Stimulated activated CD8-positive, alpha-beta memory T cell treated with anti-CD3 and anti-CD28 coated beads, Interleukin-15, amount 100 ng/mL, for 48 hours (primary cell): ENCODE measurements at regions not wholly inside any gene's neighbourhood (a gene's known extent, or its start where the extent isn't known, plus 50 kb on each side); places are given as distances from the start of the nearest gene placed in this dataset.
"Not testable (repeated sequence)": the region's sequence is repeated elsewhere in the genome, so short reads cannot be mapped to it uniquely, and the experiment has no call there.

Source experiments
- DNase-seq, 2 donors: peaks; one replicate each; pipeline ENCODE4 v3.0.0-alpha.2; 2020; ENCODE audit warnings: low read depth in 2 of 2

- DNase-seq: no peak
Observed at GRCh38 chr4:81781799-81782198, 310.1 kb upstream of the RASGEF1B start.

GRCh38 chr4:81777718-81778117 lies 306.0 kb upstream of the RASGEF1B start:
- not testable (repeated sequence) for DNase-seq

- no peak for DNase-seq
Observed at GRCh38 chr4:81776794-81777193, 305.1 kb upstream of the RASGEF1B start.

- no peak for DNase-seq
Observed at GRCh38 chr4:81773557-81773956, 301.9 kb upstream of the RASGEF1B start.

GRCh38 chr4:81771721-81772120 lies 300.0 kb upstream of the RASGEF1B start:
- no peak for DNase-seq

- no peak for DNase-seq
Observed at GRCh38 chr4:81769244-81769643, 297.5 kb upstream of the RASGEF1B start.

- no peak for DNase-seq
Observed at GRCh38 chr4:81758574-81759264, 287.0 kb upstream of the RASGEF1B start.

- DNase-seq: no peak
Observed at GRCh38 chr4:81757691-81758090, 286.0 kb upstream of the RASGEF1B start.

- no peak for DNase-seq
Observed at GRCh38 chr4:81756973-81757372, 285.3 kb upstream of the RASGEF1B start.

GRCh38 chr4:81756042-81756441 lies 284.3 kb upstream of the RASGEF1B start:
- DNase-seq: no peak

GRCh38 chr4:81754169-81754568 lies 282.5 kb upstream of the RASGEF1B start:
- DNase-seq: no peak

GRCh38 chr4:81751531-81752289 lies 280.0 kb upstream of the RASGEF1B start:
- DNase-seq: no peak

- DNase-seq: no peak
Observed at GRCh38 chr4:81747242-81747930, 275.7 kb upstream of the RASGEF1B start.

GRCh38 chr4:81746773-81747172 lies 275.1 kb upstream of the RASGEF1B start:
- DNase-seq: no peak

GRCh38 chr4:81746071-81746470 lies 274.4 kb upstream of the RASGEF1B start:
- DNase-seq: no peak

- DNase-seq: no peak
Observed at GRCh38 chr4:81745050-81745449, 273.3 kb upstream of the RASGEF1B start.

- DNase-seq: no peak
Observed at GRCh38 chr4:81743731-81744435, 272.2 kb upstream of the RASGEF1B start.

GRCh38 chr4:81740487-81740886 lies 268.8 kb upstream of the RASGEF1B start:
- no peak for DNase-seq

GRCh38 chr4:81738891-81739290 lies 267.2 kb upstream of the RASGEF1B start:
- DNase-seq: no peak

- DNase-seq: no peak
Observed at GRCh38 chr4:81737865-81738559, 266.3 kb upstream of the RASGEF1B start.

GRCh38 chr4:81736324-81736723 lies 264.6 kb upstream of the RASGEF1B start:
- DNase-seq: no peak

GRCh38 chr4:81732980-81733379 lies 261.3 kb upstream of the RASGEF1B start:
- DNase-seq: no peak
